ENCODE measurements at regions not wholly inside any gene's neighbourhood (a gene's known extent, or its start where the extent isn't known, plus 50 kb on each side); places are given as distances from the start of the nearest gene placed in this dataset.

GRCh38 chr2:194320520-194320919 is 1336.5 kb upstream of the SLC39A10 start:
- TF ChIP-seq POLR2A (IDR thresholded peaks at IDR 0.05) = no peak
- TF ChIP-seq CTCF (IDR thresholded peaks at IDR 0.05) = no peak
- TF ChIP-seq EP300 (IDR thresholded peaks at IDR 0.05) = no peak

Measured in stomach (tissue), 4 donors.